ENCODE measurements at regions not wholly inside any gene's neighbourhood (a gene's known extent, or its start where the extent isn't known, plus 50 kb on each side); places are given as distances from the start of the nearest gene placed in this dataset.

GRCh38 chr5:24112420-24112819 lies 532.4 kb downstream of the CDH10 start:
- Histone ChIP-seq H4K20me1 (ENCODE audit: insufficient read depth, low read length, poor library complexity, severe bottlenecking) (no peaks in the 10 kb centered on the region), H3K9ac (ENCODE audit: low read depth, low read length, poor library complexity, severe bottlenecking) (no peak overlapping the region), H3K79me2 (ENCODE audit: insufficient read depth, low read length) (no peaks in the 10 kb centered on the region), H3K9me2 (replicated peaks; ENCODE audit: low read depth, low read length) (no peaks in the 10 kb centered on the region), H3F3A (ENCODE audit: low read depth) (no peaks in the 10 kb centered on the region), H3K4me3 (ENCODE audit: low read length, poor library complexity, severe bottlenecking) (no peak overlapping the region), H3K36me3 (ENCODE audit: insufficient read depth, low read length) (no peaks in the 10 kb centered on the region), H3K4me1 (ENCODE audit: insufficient read depth, low read length, poor library complexity, severe bottlenecking) (no peaks in the 10 kb centered on the region), H2AFZ (ENCODE audit: low read length) (no peak overlapping the region), H3K9me3 (ENCODE audit: insufficient read depth, low read depth, low read length) (no peaks in the 10 kb centered on the region), H3K27me3 (ENCODE audit: insufficient read depth, low read length, poor library complexity, severe bottlenecking) (no peaks in the 10 kb centered on the region), H3K4me2 (ENCODE audit: low read depth, low read length, poor library complexity, severe bottlenecking) (no peak overlapping the region)
- TF ChIP-seq CTCF (conservative IDR thresholded peaks at IDR 0.05; ENCODE audit: low read length) (no peak), EZH2phosphoT487 (IDR thresholded peaks at IDR 0.05; ENCODE audit: borderline replicate concordance) (no peak)

- Histone ChIP-seq H3K9ac (ENCODE audit: low read depth, low read length, poor library complexity, severe bottlenecking) (no peak overlapping the region), H3K4me1 (ENCODE audit: insufficient read depth, low read length, poor library complexity, severe bottlenecking) (no peaks in the 10 kb centered on the region), H3K79me2 (ENCODE audit: insufficient read depth, low read length) (no peaks in the 10 kb centered on the region), H3K9me3 (ENCODE audit: insufficient read depth, low read depth, low read length) (no peaks in the 10 kb centered on the region), H3K9me2 (replicated peaks; ENCODE audit: low read depth, low read length) (no peaks in the 10 kb centered on the region), H3F3A (ENCODE audit: low read depth) (no peaks in the 10 kb centered on the region), H2AFZ (ENCODE audit: low read length) (no peak overlapping the region), H3K27me3 (ENCODE audit: insufficient read depth, low read length, poor library complexity, severe bottlenecking) (no peaks in the 10 kb centered on the region), H4K20me1 (ENCODE audit: insufficient read depth, low read length, poor library complexity, severe bottlenecking) (no peaks in the 10 kb centered on the region), H3K4me2 (ENCODE audit: low read depth, low read length, poor library complexity, severe bottlenecking) (no peak overlapping the region), H3K4me3 (ENCODE audit: low read length, poor library complexity, severe bottlenecking) (no peak overlapping the region), H3K36me3 (ENCODE audit: insufficient read depth, low read length) (no peaks in the 10 kb centered on the region)
- TF ChIP-seq CTCF (conservative IDR thresholded peaks at IDR 0.05; ENCODE audit: low read length), result no peak
- TF ChIP-seq EZH2phosphoT487 (IDR thresholded peaks at IDR 0.05; ENCODE audit: borderline replicate concordance), result no peak
Observed at GRCh38 chr5:24118351-24118750, 526.4 kb downstream of the CDH10 start.

GRCh38 chr5:24135536-24135935 lies 509.2 kb downstream of the CDH10 start:
- H3K27me3 ChIP-seq (ENCODE audit: insufficient read depth, low read length, poor library complexity, severe bottlenecking), result no peaks in the 10 kb centered on the region
- H3K4me2 ChIP-seq (ENCODE audit: low read depth, low read length, poor library complexity, severe bottlenecking), result no peak overlapping the region
- H3K9me2 ChIP-seq (replicated peaks; ENCODE audit: low read depth, low read length), result no peaks in the 10 kb centered on the region
- H2AFZ ChIP-seq (ENCODE audit: low read length), result no peak overlapping the region
- no peak overlapping the region for H3K9ac ChIP-seq (ENCODE audit: low read depth, low read length, poor library complexity, severe bottlenecking)
- no peaks in the 10 kb centered on the region for H3K4me1 ChIP-seq (ENCODE audit: insufficient read depth, low read length, poor library complexity, severe bottlenecking)
- no peaks in the 10 kb centered on the region for H3K79me2 ChIP-seq (ENCODE audit: insufficient read depth, low read length)
- no peaks in the 10 kb centered on the region for H3K36me3 ChIP-seq (ENCODE audit: insufficient read depth, low read length)
- no peak for TF ChIP-seq CTCF (conservative IDR thresholded peaks at IDR 0.05; ENCODE audit: low read length)
- no peak for TF ChIP-seq EZH2phosphoT487 (IDR thresholded peaks at IDR 0.05; ENCODE audit: borderline replicate concordance)
- no peak overlapping the region for H3K4me3 ChIP-seq (ENCODE audit: low read length, poor library complexity, severe bottlenecking)
- H4K20me1 ChIP-seq (ENCODE audit: insufficient read depth, low read length, poor library complexity, severe bottlenecking), result no peaks in the 10 kb centered on the region
- H3K9me3 ChIP-seq (ENCODE audit: insufficient read depth, low read depth, low read length), result no peaks in the 10 kb centered on the region
- no peaks in the 10 kb centered on the region for H3F3A ChIP-seq (ENCODE audit: low read depth)

Measured in Loucy (cell line).